ENCODE measurements at regions not wholly inside any gene's neighbourhood (a gene's known extent, or its start where the extent isn't known, plus 50 kb on each side); places are given as distances from the start of the nearest gene placed in this dataset.

GRCh38 chr1:106447466-106447865 lies 609.0 kb upstream of the PRMT6 start:
- POLR2A ChIA-PET, result no interaction called here
- Histone ChIP-seq H3K9me3 (no peaks in the 10 kb centered on the region), H3K27me3 (replicated peaks in 1 of 2; ENCODE audit: control insufficient read depth in 2 of 2, extremely low read depth in 1 of 2, insufficient read depth in 2 of 2, low read length in 1 of 2) (no peaks in the 10 kb centered on the region), H3K4me3 (ENCODE audit: control insufficient read depth in 1 of 2, extremely low read depth in 1 of 2, low read length in 1 of 2) (no peak overlapping the region), H3K4me1 (ENCODE audit: control insufficient read depth in 1 of 2, extremely low read depth in 1 of 2, insufficient read depth in 2 of 2, low read length in 2 of 2) (no peaks in the 10 kb centered on the region), H3K36me3 (ENCODE audit: control insufficient read depth in 2 of 2, extremely low read depth in 1 of 2, insufficient read depth in 1 of 2, low read length in 1 of 2) (no peaks in the 10 kb centered on the region), H3K27ac (ENCODE audit: low read length) (no peak overlapping the region)
- Mint-ChIP-seq H3K4me1 (no peaks in the 10 kb centered on the region), H3K9me3 (peaks cover 7 to 12% (median 12%) of the 10 kb centered on the region in 3 donors), H3K27me3 (no peaks in the 10 kb centered on the region), H3K4me3 (no peak overlapping the region), H3K36me3 (no peaks in the 10 kb centered on the region), H3K27ac (no peak overlapping the region)
- no peak for DNase-seq
- CTCF ChIA-PET, result no interaction called here
- no peak for ATAC-seq (replicated peaks in 1 of 4)

- Histone ChIP-seq H3K9me3 (no peaks in the 10 kb centered on the region), H3K27ac (ENCODE audit: low read length) (no peak overlapping the region), H3K4me1 (ENCODE audit: control insufficient read depth in 1 of 2, extremely low read depth in 1 of 2, insufficient read depth in 2 of 2, low read length in 2 of 2) (no peaks in the 10 kb centered on the region), H3K27me3 (replicated peaks in 1 of 2; ENCODE audit: control insufficient read depth in 2 of 2, extremely low read depth in 1 of 2, insufficient read depth in 2 of 2, low read length in 1 of 2) (no peaks in the 10 kb centered on the region), H3K4me3 (ENCODE audit: control insufficient read depth in 1 of 2, extremely low read depth in 1 of 2, low read length in 1 of 2) (no peak overlapping the region), H3K36me3 (ENCODE audit: control insufficient read depth in 2 of 2, extremely low read depth in 1 of 2, insufficient read depth in 1 of 2, low read length in 1 of 2) (no peaks in the 10 kb centered on the region)
- Mint-ChIP-seq H3K4me3 (no peak overlapping the region), H3K27ac (no peak overlapping the region), H3K27me3 (no peaks in the 10 kb centered on the region), H3K4me1 (no peaks in the 10 kb centered on the region), H3K9me3 (peaks cover 10 to 16% (median 14%) of the 10 kb centered on the region in 3 donors), H3K36me3 (no peaks in the 10 kb centered on the region)
- CTCF ChIA-PET, result no interaction called here
- POLR2A ChIA-PET, result no interaction called here
- ATAC-seq (replicated peaks in 1 of 4), result no peak
- no CpG with 5 or more reads among the region's 3 CpGs for WGBS (ENCODE audit: insufficient coverage)
- no peak for DNase-seq
Observed at GRCh38 chr1:106456832-106457231, 599.6 kb upstream of the PRMT6 start.

GRCh38 chr1:106457368-106457767 lies 599.1 kb upstream of the PRMT6 start:
- no CpG with 5 or more reads among the region's 1 CpG for WGBS (ENCODE audit: insufficient coverage)
- H3K9me3 Mint-ChIP-seq, result peaks cover 9 to 15% (median 14%) of the 10 kb centered on the region in 3 donors

GRCh38 chr1:106458866-106459265 lies 597.6 kb upstream of the PRMT6 start:
- H3K36me3 ChIP-seq (ENCODE audit: control insufficient read depth in 2 of 2, extremely low read depth in 1 of 2, insufficient read depth in 1 of 2, low read length in 1 of 2), result no peaks in the 10 kb centered on the region
- Mint-ChIP-seq H3K36me3 (no peaks in the 10 kb centered on the region), H3K27me3 (no peaks in the 10 kb centered on the region), H3K4me1 (no peaks in the 10 kb centered on the region), H3K4me3 (no peak overlapping the region), H3K27ac (no peak overlapping the region), H3K9me3 (peaks cover 4 to 14% (median 9%) of the 10 kb centered on the region in 3 donors)
- H3K4me3 ChIP-seq (ENCODE audit: control insufficient read depth in 1 of 2, extremely low read depth in 1 of 2, low read length in 1 of 2), result no peak overlapping the region
- DNase-seq (no peak), ATAC-seq (replicated peaks in 1 of 4) (no peak)
- no peaks in the 10 kb centered on the region for H3K4me1 ChIP-seq (ENCODE audit: control insufficient read depth in 1 of 2, extremely low read depth in 1 of 2, insufficient read depth in 2 of 2, low read length in 2 of 2)
- ChIA-PET CTCF (no interaction called here), POLR2A (no interaction called here)
- no peaks in the 10 kb centered on the region for H3K27me3 ChIP-seq (replicated peaks in 1 of 2; ENCODE audit: control insufficient read depth in 2 of 2, extremely low read depth in 1 of 2, insufficient read depth in 2 of 2, low read length in 1 of 2)
- 43% methylated on average over 1 of the region's 4 CpGs for WGBS (ENCODE audit: insufficient coverage)
- no peak overlapping the region for H3K27ac ChIP-seq (ENCODE audit: low read length)
- no peaks in the 10 kb centered on the region for H3K9me3 ChIP-seq

More at GRCh38 chr1:106457368-106457767, 599.1 kb upstream of the PRMT6 start:
- no peak overlapping the region for H3K27ac ChIP-seq (ENCODE audit: low read length)
- H3K4me3 Mint-ChIP-seq, result no peak overlapping the region
- no peaks in the 10 kb centered on the region for H3K36me3 ChIP-seq (ENCODE audit: control insufficient read depth in 2 of 2, extremely low read depth in 1 of 2, insufficient read depth in 1 of 2, low read length in 1 of 2)
- no peak overlapping the region for H3K27ac Mint-ChIP-seq
- H3K4me1 ChIP-seq (ENCODE audit: control insufficient read depth in 1 of 2, extremely low read depth in 1 of 2, insufficient read depth in 2 of 2, low read length in 2 of 2), result no peaks in the 10 kb centered on the region
- ATAC-seq (replicated peaks in 1 of 4) (no peak), DNase-seq (no peak)
- H3K36me3 Mint-ChIP-seq, result no peaks in the 10 kb centered on the region
- H3K4me3 ChIP-seq (ENCODE audit: control insufficient read depth in 1 of 2, extremely low read depth in 1 of 2, low read length in 1 of 2), result no peak overlapping the region
- no peaks in the 10 kb centered on the region for H3K4me1 Mint-ChIP-seq
- H3K27me3 ChIP-seq (replicated peaks in 1 of 2; ENCODE audit: control insufficient read depth in 2 of 2, extremely low read depth in 1 of 2, insufficient read depth in 2 of 2, low read length in 1 of 2), result no peaks in the 10 kb centered on the region
- H3K9me3 ChIP-seq, result no peaks in the 10 kb centered on the region
- H3K27me3 Mint-ChIP-seq, result no peaks in the 10 kb centered on the region
- CTCF ChIA-PET, result no interaction called here
- POLR2A ChIA-PET, result no interaction called here

- DNase-seq (no peak), ATAC-seq (replicated peaks in 1 of 4) (no peak)
- ChIA-PET POLR2A (no interaction called here), CTCF (no interaction called here)
- Mint-ChIP-seq H3K4me1 (no peaks in the 10 kb centered on the region), H3K27ac (no peak overlapping the region), H3K4me3 (no peak overlapping the region), H3K36me3 (no peaks in the 10 kb centered on the region), H3K9me3 (peaks cover 4 to 16% (median 5%) of the 10 kb centered on the region in 3 donors), H3K27me3 (no peaks in the 10 kb centered on the region)
- no peaks in the 10 kb centered on the region for H3K27me3 ChIP-seq (replicated peaks in 1 of 2; ENCODE audit: control insufficient read depth in 2 of 2, extremely low read depth in 1 of 2, insufficient read depth in 2 of 2, low read length in 1 of 2)
- WGBS (ENCODE audit: insufficient coverage), result no CpG with 5 or more reads among the region's 2 CpGs
- H3K27ac ChIP-seq (ENCODE audit: low read length), result no peak overlapping the region
- H3K4me1 ChIP-seq (ENCODE audit: control insufficient read depth in 1 of 2, extremely low read depth in 1 of 2, insufficient read depth in 2 of 2, low read length in 2 of 2), result no peaks in the 10 kb centered on the region
- no peak overlapping the region for H3K4me3 ChIP-seq (ENCODE audit: control insufficient read depth in 1 of 2, extremely low read depth in 1 of 2, low read length in 1 of 2)
- no peaks in the 10 kb centered on the region for H3K9me3 ChIP-seq
- H3K36me3 ChIP-seq (ENCODE audit: control insufficient read depth in 2 of 2, extremely low read depth in 1 of 2, insufficient read depth in 1 of 2, low read length in 1 of 2), result no peaks in the 10 kb centered on the region
Observed at GRCh38 chr1:106459418-106459817, 597.1 kb upstream of the PRMT6 start.

GRCh38 chr1:106465666-106466065 lies 590.8 kb upstream of the PRMT6 start:
- Histone ChIP-seq H3K4me1 (ENCODE audit: control insufficient read depth in 1 of 2, extremely low read depth in 1 of 2, insufficient read depth in 2 of 2, low read length in 2 of 2) (no peaks in the 10 kb centered on the region), H3K4me3 (ENCODE audit: control insufficient read depth in 1 of 2, extremely low read depth in 1 of 2, low read length in 1 of 2) (no peak overlapping the region), H3K9me3 (no peaks in the 10 kb centered on the region), H3K27ac (ENCODE audit: low read length) (no peak overlapping the region), H3K36me3 (ENCODE audit: control insufficient read depth in 2 of 2, extremely low read depth in 1 of 2, insufficient read depth in 1 of 2, low read length in 1 of 2) (no peaks in the 10 kb centered on the region), H3K27me3 (replicated peaks in 1 of 2; ENCODE audit: control insufficient read depth in 2 of 2, extremely low read depth in 1 of 2, insufficient read depth in 2 of 2, low read length in 1 of 2) (no peaks in the 10 kb centered on the region)
- Mint-ChIP-seq H3K4me3 (no peak overlapping the region), H3K27ac (no peak overlapping the region), H3K4me1 (no peaks in the 10 kb centered on the region), H3K36me3 (no peaks in the 10 kb centered on the region), H3K27me3 (no peaks in the 10 kb centered on the region), H3K9me3 (peaks cover 6 to 48% (median 14%) of the 10 kb centered on the region in 3 donors)
- ChIA-PET CTCF (no interaction called here), POLR2A (no interaction called here)
- no CpG with 5 or more reads among the region's 2 CpGs for WGBS (ENCODE audit: insufficient coverage)
- ATAC-seq (replicated peaks in 1 of 4), result no peak
- DNase-seq, result no peak

- POLR2A ChIA-PET, result no interaction called here
- Histone ChIP-seq H3K9me3 (no peaks in the 10 kb centered on the region), H3K4me1 (ENCODE audit: control insufficient read depth in 1 of 2, extremely low read depth in 1 of 2, insufficient read depth in 2 of 2, low read length in 2 of 2) (no peaks in the 10 kb centered on the region), H3K4me3 (ENCODE audit: control insufficient read depth in 1 of 2, extremely low read depth in 1 of 2, low read length in 1 of 2) (no peak overlapping the region), H3K27me3 (replicated peaks in 1 of 2; ENCODE audit: control insufficient read depth in 2 of 2, extremely low read depth in 1 of 2, insufficient read depth in 2 of 2, low read length in 1 of 2) (no peaks in the 10 kb centered on the region), H3K36me3 (ENCODE audit: control insufficient read depth in 2 of 2, extremely low read depth in 1 of 2, insufficient read depth in 1 of 2, low read length in 1 of 2) (no peaks in the 10 kb centered on the region), H3K27ac (ENCODE audit: low read length) (no peak overlapping the region)
- WGBS (ENCODE audit: insufficient coverage), result 100% methylated on average over 1 of the region's 3 CpGs
- Mint-ChIP-seq H3K4me1 (no peaks in the 10 kb centered on the region), H3K27ac (no peak overlapping the region), H3K9me3 (peaks cover 21 to 33% (median 27%) of the 10 kb centered on the region in 3 donors), H3K4me3 (no peak overlapping the region), H3K27me3 (no peaks in the 10 kb centered on the region), H3K36me3 (no peaks in the 10 kb centered on the region)
- ATAC-seq (replicated peaks in 1 of 4) (no peak), DNase-seq (no peak)
- CTCF ChIA-PET, result no interaction called here
Observed at GRCh38 chr1:106480629-106481028, 575.8 kb upstream of the PRMT6 start.
